ENCODE measurements at regions not wholly inside any gene's neighbourhood (a gene's known extent, or its start where the extent isn't known, plus 50 kb on each side); places are given as distances from the start of the nearest gene placed in this dataset.

DNA sequence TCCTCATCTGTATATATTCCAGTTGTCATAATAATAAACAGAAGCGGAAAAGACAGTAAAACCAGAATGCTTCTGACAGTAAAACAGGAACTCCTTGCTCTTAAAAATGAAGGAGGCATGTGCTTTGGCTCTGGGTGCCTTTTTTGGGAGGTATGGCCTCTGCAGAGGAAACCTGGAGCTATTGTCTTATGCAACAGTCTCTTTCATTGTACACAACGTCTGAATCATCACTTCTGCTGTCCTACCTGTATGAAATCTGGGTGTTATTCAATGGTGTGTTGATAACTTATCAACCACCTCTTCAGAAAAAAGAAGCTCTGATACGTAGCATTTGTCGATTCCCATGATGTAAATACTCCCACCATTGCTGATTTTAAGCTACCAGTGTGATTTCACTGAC lies 64.8 kb downstream of the CDCA7 start:
- H3K9me3 Mint-ChIP-seq = no peaks in the 10 kb centered on the region
- H3K27me3 Mint-ChIP-seq = peaks cover 35% of the 10 kb centered on the region
- no peak for DNase-seq
- H3K4me3 Mint-ChIP-seq = no peak overlapping the region
- H3K4me1 Mint-ChIP-seq (ENCODE audit: low read depth) = no peaks in the 10 kb centered on the region
- H3K36me3 Mint-ChIP-seq (ENCODE audit: low read depth) = no peaks in the 10 kb centered on the region
- no peak overlapping the region for H3K27ac Mint-ChIP-seq

DNA sequence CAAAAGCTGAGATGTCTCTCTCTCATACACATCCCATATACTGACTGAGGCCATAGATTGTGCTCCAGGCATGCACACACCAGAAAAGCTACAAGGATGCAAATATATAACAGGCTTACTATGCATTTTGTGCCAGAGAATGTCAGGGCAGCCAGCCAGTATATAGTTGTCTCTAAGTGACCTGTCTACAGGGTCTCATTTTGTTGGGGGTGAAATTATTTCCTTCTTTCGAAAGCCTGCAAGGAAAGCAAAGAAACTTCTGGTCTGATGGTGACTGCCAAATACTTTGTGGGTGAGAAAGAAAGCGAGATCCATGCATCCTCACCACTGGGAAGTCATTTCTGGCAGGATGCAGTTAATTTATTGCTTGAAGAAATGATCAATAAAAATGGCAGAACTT lies 70.2 kb downstream of the CDCA7 start:
- H3K9me3 Mint-ChIP-seq = no peaks in the 10 kb centered on the region
- peaks cover 42% of the 10 kb centered on the region for H3K27me3 Mint-ChIP-seq
- no peaks in the 10 kb centered on the region for H3K36me3 Mint-ChIP-seq (ENCODE audit: low read depth)
- DNase-seq = no peak
- no peak overlapping the region for H3K4me3 Mint-ChIP-seq
- H3K4me1 Mint-ChIP-seq (ENCODE audit: low read depth) = no peaks in the 10 kb centered on the region
- no peak overlapping the region for H3K27ac Mint-ChIP-seq

DNA sequence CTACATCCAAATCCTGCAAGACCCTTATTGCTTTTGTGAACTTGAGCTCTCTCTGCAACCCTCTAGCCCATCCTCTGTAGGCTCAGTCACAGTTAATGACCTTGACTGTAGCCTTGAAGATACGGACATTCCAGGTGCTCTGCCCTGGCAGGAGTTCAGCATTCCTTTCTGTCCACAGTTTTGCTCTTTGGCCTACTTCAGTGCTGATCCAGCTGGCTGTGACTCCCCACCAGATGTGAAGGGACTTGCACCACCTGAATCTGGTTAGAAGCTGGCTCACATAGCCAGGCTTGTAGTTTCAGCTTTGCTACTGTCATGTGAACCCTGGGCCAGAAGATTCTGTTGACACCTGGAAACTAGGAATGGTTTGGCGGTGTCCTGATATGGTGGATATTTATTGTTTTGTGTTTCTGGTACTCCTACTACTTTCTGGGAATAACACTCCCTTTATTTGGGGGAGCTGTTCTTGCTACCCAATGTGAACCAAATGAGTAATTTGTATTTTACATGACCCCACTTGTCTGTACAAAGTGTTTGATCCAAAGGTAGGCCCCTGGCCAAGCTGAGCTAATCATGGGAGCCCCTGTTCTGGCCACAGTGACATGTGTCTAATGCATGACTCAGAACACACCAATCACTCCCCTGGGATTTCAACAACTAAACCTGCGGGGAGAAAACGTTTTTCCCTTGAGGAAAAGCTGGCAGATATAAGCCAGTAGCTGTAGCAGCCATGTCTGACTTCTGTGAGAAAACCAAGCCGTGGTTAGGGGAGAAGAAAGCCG lies 73.4 kb downstream of the CDCA7 start:
- Mint-ChIP-seq H3K27ac (no peak overlapping the region), H3K4me1 (ENCODE audit: low read depth) (no peaks in the 10 kb centered on the region), H3K36me3 (ENCODE audit: low read depth) (no peaks in the 10 kb centered on the region), H3K9me3 (no peaks in the 10 kb centered on the region), H3K27me3 (peaks cover 46% of the 10 kb centered on the region), H3K4me3 (no peak overlapping the region)
- no peak for DNase-seq

DNA sequence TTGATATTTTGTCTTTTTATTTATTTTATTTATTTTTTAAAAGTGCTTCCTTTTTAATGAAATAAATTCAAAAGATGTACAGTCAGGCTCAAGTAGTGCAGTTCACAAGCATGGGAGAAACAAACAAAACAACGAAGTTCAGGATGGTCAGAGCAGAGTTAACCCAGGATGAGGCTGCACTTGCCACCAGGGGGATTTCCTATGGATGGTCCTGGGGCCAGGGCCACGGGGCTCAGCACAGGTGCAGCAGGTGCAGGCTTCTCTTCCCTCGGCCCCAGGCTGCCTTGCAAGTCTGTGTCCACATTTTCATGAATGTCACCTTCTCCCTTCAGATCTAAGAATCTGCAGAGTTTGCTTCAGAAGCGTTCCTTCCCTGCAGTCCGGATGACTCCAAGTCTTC lies 76.5 kb downstream of the CDCA7 start:
- peaks cover 7% of the 10 kb centered on the region for H3K4me1 Mint-ChIP-seq (ENCODE audit: low read depth)
- H3K27ac Mint-ChIP-seq = no peak overlapping the region
- DNase-seq = no peak
- no peaks in the 10 kb centered on the region for H3K36me3 Mint-ChIP-seq (ENCODE audit: low read depth)
- peaks cover 49% of the 10 kb centered on the region for H3K27me3 Mint-ChIP-seq
- no peak overlapping the region for H3K4me3 Mint-ChIP-seq
- no peaks in the 10 kb centered on the region for H3K9me3 Mint-ChIP-seq

DNA sequence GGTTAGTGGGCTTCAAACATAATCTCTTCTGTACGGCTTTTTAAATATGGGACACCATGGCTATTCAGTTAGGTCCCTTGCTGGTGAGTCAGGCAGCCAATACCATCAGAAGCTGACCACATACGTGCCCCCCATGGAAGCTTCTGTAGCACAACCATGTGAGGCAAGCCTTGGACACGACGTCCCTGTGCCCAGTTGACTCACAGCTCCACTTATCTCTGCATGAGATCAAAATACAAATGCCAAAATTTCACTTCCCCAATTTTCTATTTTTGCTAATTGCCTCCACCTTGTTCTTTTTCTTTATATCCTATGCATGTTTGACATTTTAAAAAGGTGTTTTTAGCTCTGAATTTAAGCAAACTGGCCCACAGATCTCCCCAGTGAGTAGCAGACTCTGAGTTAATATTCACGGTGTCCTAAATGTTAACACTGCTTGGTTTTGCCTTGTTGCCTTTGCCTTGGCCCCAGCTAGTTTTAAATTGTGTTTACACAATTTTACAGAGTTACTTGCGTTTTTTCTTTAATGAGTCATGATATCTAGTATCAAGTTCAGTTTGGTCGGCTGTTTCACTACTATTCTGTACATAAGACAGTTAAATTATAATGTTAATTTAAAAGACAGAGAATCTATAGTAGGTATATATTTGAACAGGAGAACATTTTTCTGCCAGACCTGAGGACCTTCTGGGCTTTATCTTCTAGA lies 77.5 kb downstream of the CDCA7 start:
- H3K4me1 Mint-ChIP-seq (ENCODE audit: low read depth) = peaks cover 11% of the 10 kb centered on the region
- no peaks in the 10 kb centered on the region for H3K36me3 Mint-ChIP-seq (ENCODE audit: low read depth)
- H3K4me3 Mint-ChIP-seq = no peak overlapping the region
- no peak for DNase-seq
- H3K27ac Mint-ChIP-seq = no peak overlapping the region
- H3K27me3 Mint-ChIP-seq = peaks cover 40% of the 10 kb centered on the region
- H3K9me3 Mint-ChIP-seq = no peaks in the 10 kb centered on the region

DNA sequence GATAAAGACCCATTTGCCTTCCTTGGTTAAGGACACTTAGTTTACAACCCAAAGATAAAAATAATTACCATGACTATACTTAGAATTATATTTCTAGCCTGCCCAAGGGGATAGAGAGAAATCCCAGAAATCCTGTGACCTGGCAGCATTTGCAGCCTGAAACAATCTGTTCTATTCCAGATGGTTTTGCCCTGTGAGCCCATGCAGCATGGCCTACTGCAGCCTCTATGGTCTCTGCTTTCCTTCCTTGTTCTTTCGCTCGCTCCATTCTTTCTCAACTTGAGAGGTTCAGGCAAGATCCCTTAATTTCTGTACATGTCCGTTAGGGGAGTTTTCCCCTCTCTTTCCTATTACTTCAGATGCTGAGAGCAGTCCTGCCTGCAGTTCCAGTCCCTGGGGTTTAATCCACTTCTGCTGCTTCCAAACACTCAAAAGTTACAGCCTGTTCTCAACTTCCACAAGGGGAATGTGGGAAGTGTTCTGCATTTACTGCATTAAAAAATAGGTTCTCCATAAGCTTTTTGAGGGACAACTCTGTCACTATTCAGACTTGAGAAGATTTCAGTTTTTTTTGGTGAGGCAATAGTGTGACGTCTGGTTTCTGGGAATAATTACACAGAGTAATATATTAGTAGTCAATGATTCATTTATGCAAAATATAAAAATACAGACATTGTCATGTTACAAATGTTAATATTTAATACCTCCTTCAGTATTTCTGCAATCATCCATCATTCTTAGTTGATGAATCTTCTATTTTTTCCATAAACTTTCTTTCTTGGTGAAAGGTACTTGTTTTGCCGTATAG lies 80.3 kb downstream of the CDCA7 start:
- no peaks in the 10 kb centered on the region for H3K9me3 Mint-ChIP-seq
- no peaks in the 10 kb centered on the region for H3K36me3 Mint-ChIP-seq (ENCODE audit: low read depth)
- DNase-seq = no peak
- no peak overlapping the region for H3K4me3 Mint-ChIP-seq
- H3K27me3 Mint-ChIP-seq = peaks cover 31% of the 10 kb centered on the region
- H3K27ac Mint-ChIP-seq = no peak overlapping the region
- H3K4me1 Mint-ChIP-seq (ENCODE audit: low read depth) = peaks cover 11% of the 10 kb centered on the region

DNA sequence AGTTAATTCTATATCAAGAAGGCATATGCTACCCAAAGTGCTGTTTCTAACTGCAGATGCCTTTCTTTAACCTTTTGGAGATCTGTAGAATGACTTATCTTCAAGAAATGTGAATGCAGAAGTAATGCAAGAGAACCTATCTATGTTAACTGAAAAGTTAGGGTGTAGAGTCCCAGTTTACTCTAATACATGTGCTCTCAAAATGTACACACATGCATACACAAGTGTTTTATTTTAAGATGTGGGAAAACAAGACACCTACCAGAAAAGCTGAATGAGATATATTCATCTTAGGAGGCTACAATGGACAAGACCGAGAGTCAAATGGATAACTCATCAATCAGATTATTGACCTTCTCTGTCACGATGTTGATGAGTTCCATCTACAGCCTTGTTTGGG lies 80.9 kb downstream of the CDCA7 start:
- Mint-ChIP-seq H3K4me1 (ENCODE audit: low read depth) (peaks cover 11% of the 10 kb centered on the region), H3K4me3 (no peak overlapping the region), H3K27me3 (peaks cover 25% of the 10 kb centered on the region), H3K9me3 (no peaks in the 10 kb centered on the region), H3K27ac (no peak overlapping the region), H3K36me3 (ENCODE audit: low read depth) (no peaks in the 10 kb centered on the region)
- DNase-seq = no peak

DNA sequence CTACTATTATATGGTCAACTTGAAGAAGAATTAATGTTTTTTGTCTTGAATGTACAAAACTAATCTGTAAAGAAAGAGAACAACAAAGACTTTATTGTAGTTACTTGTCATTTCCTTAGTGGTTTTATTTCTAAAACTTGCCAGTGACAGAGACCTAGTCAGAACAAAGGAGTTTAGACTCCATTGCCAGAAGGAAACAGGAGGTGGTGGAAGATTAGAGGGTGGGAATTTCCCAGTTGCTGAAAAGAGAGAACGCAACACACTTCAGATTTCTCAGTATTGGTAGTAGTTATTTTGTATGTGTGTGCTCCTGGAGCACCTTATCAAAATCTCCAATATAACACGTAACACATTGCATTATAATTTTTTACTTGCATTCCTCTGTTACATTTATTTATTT lies 81.4 kb downstream of the CDCA7 start:
- Mint-ChIP-seq H3K27ac (no peak overlapping the region), H3K9me3 (no peaks in the 10 kb centered on the region)
- no peak for DNase-seq

DNA sequence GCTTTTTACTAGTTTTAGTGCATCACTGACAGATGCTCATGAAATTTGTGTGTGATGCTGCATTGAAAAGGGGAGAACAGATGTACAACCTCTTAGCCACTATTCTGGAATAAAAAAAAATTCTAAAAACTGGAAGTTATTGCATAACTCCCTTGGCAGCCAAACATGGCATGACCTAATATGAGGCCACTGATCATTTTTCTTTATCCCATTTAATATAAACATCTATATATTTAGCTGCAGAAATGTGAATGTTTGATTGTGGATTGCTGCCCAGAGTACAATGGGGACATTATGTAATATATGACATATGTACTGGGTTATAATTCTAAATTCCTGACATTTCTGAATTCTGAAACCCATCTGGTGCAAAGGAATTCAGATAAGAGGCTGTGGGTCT lies 86.5 kb downstream of the CDCA7 start:
- Mint-ChIP-seq H3K4me3 (no peak overlapping the region), H3K9me3 (no peaks in the 10 kb centered on the region)
- DNase-seq = no peak

More for the DNA sequence above, 81.4 kb downstream of the CDCA7 start:
- no peak overlapping the region for H3K4me3 Mint-ChIP-seq
- peaks cover 24% of the 10 kb centered on the region for H3K27me3 Mint-ChIP-seq
- peaks cover 11% of the 10 kb centered on the region for H3K4me1 Mint-ChIP-seq (ENCODE audit: low read depth)
- H3K36me3 Mint-ChIP-seq (ENCODE audit: low read depth) = no peaks in the 10 kb centered on the region

DNA sequence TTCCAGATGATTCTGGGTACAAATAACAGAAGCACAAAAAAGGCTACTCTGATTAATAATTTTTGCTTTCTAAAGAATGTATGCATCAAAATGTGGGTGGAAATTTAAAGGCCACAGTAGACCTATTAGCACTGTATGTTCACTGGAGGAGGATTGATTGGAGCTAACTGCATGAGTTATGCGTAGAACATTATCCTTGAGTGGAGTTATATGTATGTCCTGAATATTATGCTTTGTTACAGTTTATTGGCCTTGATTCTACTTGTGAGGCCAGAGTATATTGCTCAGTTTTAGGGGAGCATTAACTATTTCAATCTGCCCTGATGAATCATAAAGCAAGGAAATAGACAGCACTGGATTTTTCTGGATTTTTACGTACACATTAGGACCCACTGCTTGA lies 87.9 kb downstream of the CDCA7 start:
- H3K4me3 Mint-ChIP-seq = no peak overlapping the region
- no peak overlapping the region for H3K27ac Mint-ChIP-seq
- no peaks in the 10 kb centered on the region for H3K4me1 Mint-ChIP-seq (ENCODE audit: low read depth)
- H3K36me3 Mint-ChIP-seq (ENCODE audit: low read depth) = no peaks in the 10 kb centered on the region
- no peaks in the 10 kb centered on the region for H3K9me3 Mint-ChIP-seq
- H3K27me3 Mint-ChIP-seq = peaks cover 3% of the 10 kb centered on the region
- DNase-seq = no peak

More for the DNA sequence above, 86.5 kb downstream of the CDCA7 start:
- no peak overlapping the region for H3K27ac Mint-ChIP-seq
- peaks cover 3% of the 10 kb centered on the region for H3K27me3 Mint-ChIP-seq
- H3K36me3 Mint-ChIP-seq (ENCODE audit: low read depth) = no peaks in the 10 kb centered on the region
- H3K4me1 Mint-ChIP-seq (ENCODE audit: low read depth) = peaks cover 4% of the 10 kb centered on the region

DNA sequence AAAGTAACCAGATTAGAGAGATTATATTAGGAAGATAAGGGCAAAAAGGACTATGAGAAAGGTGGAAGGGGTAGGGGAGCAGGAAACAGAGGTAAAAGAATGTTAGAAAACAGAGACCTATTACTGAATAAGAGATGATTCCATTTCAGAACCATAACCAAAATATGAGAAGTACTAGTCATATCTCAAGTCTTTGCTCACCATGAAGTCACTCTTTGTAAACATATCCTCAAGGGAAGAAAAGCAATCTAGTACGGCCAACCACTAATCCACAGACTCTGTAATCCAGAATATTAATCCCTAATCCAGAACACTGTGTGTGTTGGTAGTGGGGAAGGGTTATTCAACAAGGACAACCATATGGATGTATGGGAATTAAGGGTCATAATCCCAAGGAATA lies 92.0 kb downstream of the CDCA7 start:
- DNase-seq = no peak
- H3K27ac Mint-ChIP-seq = no peak overlapping the region
- H3K27me3 Mint-ChIP-seq = peaks cover 4% of the 10 kb centered on the region
- H3K9me3 Mint-ChIP-seq = peaks cover 2% of the 10 kb centered on the region
- peaks cover 19% of the 10 kb centered on the region for H3K4me1 Mint-ChIP-seq (ENCODE audit: low read depth)
- H3K4me3 Mint-ChIP-seq = no peak overlapping the region
- no peaks in the 10 kb centered on the region for H3K36me3 Mint-ChIP-seq (ENCODE audit: low read depth)

DNA sequence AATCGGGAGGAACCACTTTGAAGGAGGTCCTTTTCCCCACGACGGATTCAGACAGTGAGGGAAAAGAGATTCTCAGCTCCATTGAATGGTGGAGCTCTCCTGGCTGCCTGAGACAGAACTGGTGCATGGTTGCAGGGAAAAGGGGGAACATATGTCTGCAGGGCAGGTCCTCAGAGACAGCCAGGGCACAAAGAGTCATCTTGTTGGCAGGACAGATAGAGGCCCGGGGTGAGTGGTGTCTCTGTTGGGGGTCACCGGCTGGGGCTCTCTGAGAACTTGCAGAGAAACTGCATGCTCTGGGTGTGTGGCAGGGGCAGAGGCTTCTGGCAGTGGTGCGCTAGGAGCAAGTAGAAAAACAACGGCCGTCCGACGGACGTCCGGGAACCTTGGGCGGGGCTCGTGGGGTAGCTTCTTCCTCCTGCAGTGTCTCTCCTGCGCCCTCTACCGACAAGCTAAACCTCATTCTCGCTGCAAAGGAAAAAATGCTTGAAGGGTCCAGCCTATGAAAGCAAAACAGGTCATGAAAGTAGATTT lies 94.3 kb downstream of the CDCA7 start:
- H3K4me1 Mint-ChIP-seq (ENCODE audit: low read depth) = peaks cover 19% of the 10 kb centered on the region
- no peak overlapping the region for H3K27ac Mint-ChIP-seq
- H3K4me3 Mint-ChIP-seq = peak overlapping the region; percentile 61
- peaks cover 4% of the 10 kb centered on the region for H3K27me3 Mint-ChIP-seq
- peaks cover 2% of the 10 kb centered on the region for H3K9me3 Mint-ChIP-seq
- H3K36me3 Mint-ChIP-seq (ENCODE audit: low read depth) = no peaks in the 10 kb centered on the region
- peak; percentile 63 for DNase-seq

DNA sequence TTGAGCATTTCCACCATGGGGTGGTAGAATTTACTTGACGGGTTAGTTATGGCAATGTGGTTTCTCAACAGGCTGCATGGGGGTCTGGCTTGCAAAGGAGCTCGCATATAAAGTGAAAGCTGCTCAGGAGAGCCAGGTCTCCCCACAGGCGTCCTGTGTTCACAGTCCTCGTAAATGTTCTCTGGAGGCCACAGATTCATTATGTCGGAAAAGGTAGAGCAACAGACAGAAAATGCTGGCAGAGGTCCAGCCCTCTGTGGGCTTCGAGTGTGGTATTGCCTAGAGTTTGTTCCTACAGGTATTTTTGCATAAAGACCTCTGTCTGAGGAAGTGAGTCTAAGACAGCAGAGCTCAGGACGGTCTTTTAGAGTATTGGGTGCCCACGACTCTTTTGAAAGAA lies 96.4 kb downstream of the CDCA7 start:
- Mint-ChIP-seq H3K36me3 (ENCODE audit: low read depth) (no peaks in the 10 kb centered on the region), H3K9me3 (peaks cover 2% of the 10 kb centered on the region), H3K27ac (no peak overlapping the region), H3K4me3 (peak overlapping the region; percentile 47), H3K27me3 (peaks cover 4% of the 10 kb centered on the region), H3K4me1 (ENCODE audit: low read depth) (peaks cover 19% of the 10 kb centered on the region)
- DNase-seq = no peak

DNA sequence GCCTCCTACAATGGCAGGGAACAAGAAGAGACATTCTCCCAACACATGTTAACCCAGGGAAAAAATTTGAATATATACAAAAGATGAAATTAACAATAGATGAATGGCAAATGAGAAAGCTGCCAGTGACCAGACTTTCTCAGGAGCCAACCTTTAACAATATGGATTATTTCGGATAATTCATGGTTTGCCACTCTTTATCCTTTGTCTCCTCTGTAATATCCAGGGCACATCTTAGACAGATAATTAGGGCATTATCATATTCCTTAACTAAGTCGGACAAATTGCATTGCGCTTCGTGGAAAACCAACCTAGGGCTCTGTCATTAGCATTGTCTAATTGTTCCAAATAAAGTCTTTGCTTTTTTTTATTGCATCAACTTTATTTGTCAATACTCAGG lies 97.3 kb downstream of the CDCA7 start:
- no peak for DNase-seq
- Mint-ChIP-seq H3K36me3 (ENCODE audit: low read depth) (no peaks in the 10 kb centered on the region), H3K4me1 (ENCODE audit: low read depth) (peaks cover 19% of the 10 kb centered on the region), H3K9me3 (peaks cover 2% of the 10 kb centered on the region), H3K27me3 (peaks cover 4% of the 10 kb centered on the region), H3K27ac (no peak overlapping the region), H3K4me3 (no peak overlapping the region)
